ENCODE measurements at regions not wholly inside any gene's neighbourhood (a gene's known extent, or its start where the extent isn't known, plus 50 kb on each side); places are given as distances from the start of the nearest gene placed in this dataset.

GRCh38 chr10:64271983-64272382 lies 750.8 kb downstream of the REEP3 start:
- TF ChIP-seq CTCF (IDR thresholded peaks at IDR 0.05; ENCODE audit: low read depth, low read length, missing control alignments), result peak; percentile 32
- peak; percentile 7 for DNase-seq
- in situ Hi-C loops (cut with HindIII; ENCODE audit: low pct_ligation_motif_present, low sequenced_read_pairs), result no loop called here
- Histone ChIP-seq H3K27ac (no peak overlapping the region), H3K36me3 (replicated peaks) (no peaks in the 10 kb centered on the region), H3K27me3 (replicated peaks) (no peaks in the 10 kb centered on the region), H3K4me3 (ENCODE audit: low read depth, low read length) (no peak overlapping the region)

- in situ Hi-C loops (cut with HindIII; ENCODE audit: low pct_ligation_motif_present, low sequenced_read_pairs), result no loop called here
- H3K4me3 ChIP-seq (ENCODE audit: low read depth, low read length), result no peak overlapping the region
- no peak overlapping the region for H3K27ac ChIP-seq
- no peaks in the 10 kb centered on the region for H3K36me3 ChIP-seq (replicated peaks)
- no peaks in the 10 kb centered on the region for H3K27me3 ChIP-seq (replicated peaks)
- no peak for TF ChIP-seq CTCF (IDR thresholded peaks at IDR 0.05; ENCODE audit: low read depth, low read length, missing control alignments)
- no peak for DNase-seq
Measured at GRCh38 chr10:64275001-64275400, 753.8 kb downstream of the REEP3 start.

- TF ChIP-seq CTCF (IDR thresholded peaks at IDR 0.05; ENCODE audit: low read depth, low read length, missing control alignments), result no peak
- H3K27me3 ChIP-seq (replicated peaks), result no peaks in the 10 kb centered on the region
- no peaks in the 10 kb centered on the region for H3K36me3 ChIP-seq (replicated peaks)
- no peak overlapping the region for H3K4me3 ChIP-seq (ENCODE audit: low read depth, low read length)
- no peak overlapping the region for H3K27ac ChIP-seq
- DNase-seq, result no peak
- in situ Hi-C loops (cut with HindIII; ENCODE audit: low pct_ligation_motif_present, low sequenced_read_pairs), result no loop called here
Measured at GRCh38 chr10:64275774-64276173, 754.6 kb downstream of the REEP3 start.

GRCh38 chr10:64277536-64277935 lies 756.3 kb downstream of the REEP3 start:
- Histone ChIP-seq H3K27me3 (replicated peaks) (no peaks in the 10 kb centered on the region), H3K36me3 (replicated peaks) (no peaks in the 10 kb centered on the region), H3K27ac (no peak overlapping the region), H3K4me3 (ENCODE audit: low read depth, low read length) (no peak overlapping the region)
- DNase-seq, result no peak
- no peak for TF ChIP-seq CTCF (IDR thresholded peaks at IDR 0.05; ENCODE audit: low read depth, low read length, missing control alignments)
- in situ Hi-C loops (cut with HindIII; ENCODE audit: low pct_ligation_motif_present, low sequenced_read_pairs), result no loop called here

GRCh38 chr10:64283621-64284020 lies 762.4 kb downstream of the REEP3 start:
- Histone ChIP-seq H3K36me3 (replicated peaks) (no peaks in the 10 kb centered on the region), H3K27me3 (replicated peaks) (no peaks in the 10 kb centered on the region), H3K4me3 (ENCODE audit: low read depth, low read length) (no peak overlapping the region), H3K27ac (no peak overlapping the region)
- no peak for DNase-seq
- in situ Hi-C loops (cut with HindIII; ENCODE audit: low pct_ligation_motif_present, low sequenced_read_pairs), result no loop called here
- TF ChIP-seq CTCF (IDR thresholded peaks at IDR 0.05; ENCODE audit: low read depth, low read length, missing control alignments), result no peak

- Histone ChIP-seq H3K36me3 (replicated peaks) (no peaks in the 10 kb centered on the region), H3K4me3 (ENCODE audit: low read depth, low read length) (no peak overlapping the region), H3K27me3 (replicated peaks) (no peaks in the 10 kb centered on the region), H3K27ac (no peak overlapping the region)
- TF ChIP-seq CTCF (IDR thresholded peaks at IDR 0.05; ENCODE audit: low read depth, low read length, missing control alignments), result no peak
- in situ Hi-C loops (cut with HindIII; ENCODE audit: low pct_ligation_motif_present, low sequenced_read_pairs), result no loop called here
- DNase-seq, result no peak
Measured at GRCh38 chr10:64286533-64286932, 765.3 kb downstream of the REEP3 start.
